Common myeloid progenitor, CD34-positive (primary cell): ENCODE measurements at regions not wholly inside any gene's neighbourhood (a gene's known extent, or its start where the extent isn't known, plus 50 kb on each side); places are given as distances from the start of the nearest gene placed in this dataset.

Source experiments
- CTCF ChIA-PET: fragments of 350-600 bp; sonication (Branson Sonifier 250); formaldehyde crosslinking; loops from one replicate; lab custom pipeline; 2021; ENCODE audit warnings: antibody characterized with exemption; lab: Charles Lee
- POLR2A ChIA-PET: fragments of 350-600 bp; sonication (Branson Sonifier 250); formaldehyde crosslinking; loops from one replicate; lab custom pipeline; 2021; ENCODE audit warnings: antibody characterized with exemption; lab: Charles Lee
- DNase-seq, 3 donors: peaks; one replicate each; pipeline versions ENCODE4 v3.0.0 to v3.0.0-alpha.2; 2013
- H3K27ac ChIP-seq, 2 experiments: 1 replicate in 1 of 2; 2 replicates in 1 of 2; pipeline ENCODE4 v1.7.0; 2013; ENCODE audit warnings: inconsistent platforms in 2 of 2, low read length in 2 of 2, mild to moderate bottlenecking in 2 of 2, low read depth in 1 of 2, moderate library complexity in 1 of 2; ENCODE audit not compliant: severe bottlenecking in 2 of 2, insufficient read depth in 1 of 2, poor library complexity in 1 of 2
- H3K27me3 ChIP-seq, 5 experiments: replicated peaks in 2 of 5; 1 replicate in 3 of 5; 2 replicates in 2 of 5; pipeline versions ENCODE4 v1.6.1 to v1.7.0; 2013; ENCODE audit warnings: low read length in 4 of 5, mild to moderate bottlenecking in 2 of 5, moderate library complexity in 2 of 5, inconsistent platforms in 1 of 5; ENCODE audit not compliant: insufficient read depth in 5 of 5, control insufficient read depth in 4 of 5
- H3K36me3 ChIP-seq, 4 experiments: 1 replicate in 2 of 4; 2 replicates in 2 of 4; pipeline versions ENCODE4 v1.6.1 to v1.7.0; 2013; ENCODE audit warnings: low read length in 3 of 4, control low read depth in 1 of 4, mild to moderate bottlenecking in 1 of 4; ENCODE audit not compliant: control insufficient read depth in 4 of 4, insufficient read depth in 4 of 4
- H3K4me1 ChIP-seq, 4 experiments: 1 replicate in 3 of 4; 2 replicates in 1 of 4; pipeline versions ENCODE4 v1.6.1 to v1.7.1; 2013; ENCODE audit warnings: low read length in 3 of 4, mild to moderate bottlenecking in 3 of 4, control low read depth in 1 of 4, inconsistent platforms in 1 of 4, moderate library complexity in 1 of 4; ENCODE audit not compliant: control insufficient read depth in 4 of 4, insufficient read depth in 4 of 4; ENCODE audit errors: control extremely low read depth in 1 of 4
- H3K4me3 ChIP-seq, 7 experiments: 1 replicate in 4 of 7; 2 replicates in 3 of 7; pipeline versions ENCODE4 v1.5.1 to v1.7.0; 2013; ENCODE audit warnings: mild to moderate bottlenecking in 7 of 7, low read length in 6 of 7, moderate library complexity in 6 of 7, inconsistent platforms in 2 of 7, low read depth in 2 of 7, control low read depth in 1 of 7; ENCODE audit not compliant: insufficient read depth in 4 of 7, control insufficient read depth in 1 of 7; ENCODE audit errors: extremely low read depth in 1 of 7
- H3K9me3 ChIP-seq, 5 experiments: 1 replicate in 4 of 5; 2 replicates in 1 of 5; pipeline versions ENCODE4 v1.6.1 to v1.7.1; 2013; ENCODE audit warnings: low read length in 4 of 5, mild to moderate bottlenecking in 2 of 5, inconsistent platforms in 1 of 5, low read depth in 1 of 5, moderate library complexity in 1 of 5; ENCODE audit not compliant: control insufficient read depth in 4 of 5, insufficient read depth in 2 of 5; ENCODE audit errors: control extremely low read depth in 1 of 5
- WGBS: methylation state at CpG from one replicate; pipeline ENCODE4 v1.1.5; 2013; ENCODE audit not compliant: insufficient coverage; 5-methylcytosine and 5-hydroxymethylcytosine counted together

GRCh38 chr14:101331661-101332169 lies 229.6 kb upstream of the DIO3 start:
- WGBS: 93% methylated on average over 3 of the region's 6 CpGs
- Histone ChIP-seq H3K27me3 (peaks cover 0 to 10% (median 5%) of the 10 kb centered on the region in 5 experiments), H3K4me1 (no peaks in the 10 kb centered on the region), H3K36me3 (no peaks in the 10 kb centered on the region), H3K9me3 (no peaks in the 10 kb centered on the region), H3K4me3 (no peak overlapping the region), H3K27ac (no peak overlapping the region)
- no peak for DNase-seq
- POLR2A ChIA-PET: no interaction called here
- CTCF ChIA-PET: no interaction called here

DNA sequence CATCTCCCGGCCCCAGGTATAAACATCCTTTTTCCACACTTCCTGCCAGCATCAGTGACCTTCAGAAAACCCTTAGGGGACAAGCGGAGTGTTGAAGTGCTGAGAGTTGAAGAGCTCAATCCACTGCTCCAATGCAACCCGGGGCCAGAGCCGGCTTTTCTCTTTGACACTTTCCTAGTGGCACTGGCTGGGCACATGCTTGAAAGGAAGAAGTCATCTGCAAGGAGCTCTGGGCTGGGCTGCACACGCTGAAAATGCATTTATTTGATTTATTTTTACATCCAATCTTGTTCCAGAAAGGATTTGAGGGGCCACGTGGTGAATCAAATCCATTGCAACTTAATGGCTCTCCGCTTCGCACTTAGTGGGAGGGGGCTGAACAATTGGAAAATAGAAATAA lies 229.0 kb upstream of the DIO3 start:
- no peak overlapping the region for H3K27ac ChIP-seq
- no peaks in the 10 kb centered on the region for H3K9me3 ChIP-seq
- no peaks in the 10 kb centered on the region for H3K36me3 ChIP-seq
- ChIA-PET POLR2A (no interaction called here), CTCF (no interaction called here)
- peaks cover 0 to 16% (median 5%) of the 10 kb centered on the region in 5 experiments for H3K27me3 ChIP-seq
- H3K4me1 ChIP-seq: no peaks in the 10 kb centered on the region
- WGBS: 90% methylated on average over 7 of the region's 8 CpGs
- H3K4me3 ChIP-seq: no peak overlapping the region
- DNase-seq: no peak

DNA sequence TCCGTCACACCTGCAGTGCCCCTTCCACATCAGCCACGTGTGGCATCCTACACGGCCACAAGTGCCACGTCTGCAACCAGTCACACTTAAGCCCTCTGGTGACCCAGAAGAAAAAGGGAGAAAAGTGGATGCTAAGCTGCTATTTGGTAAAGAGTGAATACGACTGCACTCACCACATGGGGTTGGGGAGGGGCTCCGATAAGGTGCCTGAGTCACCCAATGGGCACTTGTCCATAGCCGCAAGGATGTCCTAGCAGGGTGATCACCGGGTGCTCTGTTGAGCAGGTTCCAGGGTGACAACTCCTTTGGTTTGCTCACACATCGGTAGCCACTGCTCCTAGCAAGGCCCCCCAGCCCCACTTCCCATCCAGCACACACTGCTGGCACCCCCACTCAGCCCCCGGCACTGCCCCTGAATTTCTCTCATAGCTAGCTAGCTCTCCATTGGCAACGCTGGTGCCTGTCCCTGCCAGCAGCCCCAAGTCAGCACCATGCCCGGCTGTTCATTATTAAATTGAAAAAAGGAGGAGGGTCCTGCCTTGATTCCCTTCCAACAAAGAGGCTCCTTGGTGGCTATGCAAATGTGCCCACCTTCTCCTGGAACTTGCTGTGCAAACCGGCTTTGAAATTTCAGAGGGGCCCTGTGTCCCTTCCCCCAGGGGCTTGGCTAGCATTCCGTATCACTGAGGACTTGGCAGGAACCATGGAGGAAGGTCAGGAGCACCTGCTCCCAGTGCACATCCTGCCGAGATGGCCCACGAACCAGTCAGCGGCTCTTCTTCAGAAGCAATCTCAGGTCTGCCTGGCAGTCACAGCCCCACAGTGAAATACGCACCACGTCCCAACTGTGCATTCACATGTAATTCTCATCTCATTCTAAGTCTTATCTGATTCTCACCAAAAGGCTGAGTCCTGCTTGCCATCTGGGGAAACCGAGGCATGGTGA lies 227.7 kb upstream of the DIO3 start:
- no peak overlapping the region for H3K27ac ChIP-seq
- CTCF ChIA-PET: no interaction called here

DNA sequence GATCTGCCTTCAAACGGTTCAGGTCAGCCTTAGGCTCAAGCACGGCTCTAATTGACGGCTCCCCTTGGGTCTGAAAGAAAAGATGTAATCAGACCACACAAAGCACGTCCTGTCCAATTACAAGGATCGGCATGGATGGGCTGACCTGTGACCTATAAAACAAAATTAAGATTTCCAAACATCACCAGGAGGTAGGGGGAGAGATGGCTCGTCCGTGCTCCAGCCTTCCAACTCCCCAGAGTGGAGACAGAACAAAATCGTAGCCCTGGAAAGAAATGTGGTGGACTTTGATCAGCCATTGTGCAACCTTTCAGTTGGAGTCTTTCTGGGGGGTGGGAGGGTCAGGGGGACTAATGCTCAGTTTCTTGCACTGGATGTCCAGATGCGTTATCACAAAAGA lies 226.6 kb upstream of the DIO3 start:
- POLR2A ChIA-PET: no interaction called here
- Histone ChIP-seq H3K4me3 (no peak overlapping the region), H3K27ac (no peak overlapping the region), H3K36me3 (no peaks in the 10 kb centered on the region), H3K9me3 (no peaks in the 10 kb centered on the region), H3K4me1 (no peaks in the 10 kb centered on the region), H3K27me3 (peaks cover 0 to 29% (median 5%) of the 10 kb centered on the region in 5 experiments)
- CTCF ChIA-PET: no interaction called here
- DNase-seq: no peak
- 97% methylated on average over 6 of the region's 9 CpGs for WGBS

More for the DNA sequence above, 227.7 kb upstream of the DIO3 start:
- DNase-seq: no peak
- H3K4me1 ChIP-seq: no peaks in the 10 kb centered on the region
- H3K36me3 ChIP-seq: no peaks in the 10 kb centered on the region
- no peaks in the 10 kb centered on the region for H3K9me3 ChIP-seq
- WGBS: 88% methylated on average over 19 of the region's 20 CpGs
- H3K27me3 ChIP-seq: peaks cover 0 to 23% (median 5%) of the 10 kb centered on the region in 5 experiments
- no peak overlapping the region for H3K4me3 ChIP-seq
- POLR2A ChIA-PET: no interaction called here

DNA sequence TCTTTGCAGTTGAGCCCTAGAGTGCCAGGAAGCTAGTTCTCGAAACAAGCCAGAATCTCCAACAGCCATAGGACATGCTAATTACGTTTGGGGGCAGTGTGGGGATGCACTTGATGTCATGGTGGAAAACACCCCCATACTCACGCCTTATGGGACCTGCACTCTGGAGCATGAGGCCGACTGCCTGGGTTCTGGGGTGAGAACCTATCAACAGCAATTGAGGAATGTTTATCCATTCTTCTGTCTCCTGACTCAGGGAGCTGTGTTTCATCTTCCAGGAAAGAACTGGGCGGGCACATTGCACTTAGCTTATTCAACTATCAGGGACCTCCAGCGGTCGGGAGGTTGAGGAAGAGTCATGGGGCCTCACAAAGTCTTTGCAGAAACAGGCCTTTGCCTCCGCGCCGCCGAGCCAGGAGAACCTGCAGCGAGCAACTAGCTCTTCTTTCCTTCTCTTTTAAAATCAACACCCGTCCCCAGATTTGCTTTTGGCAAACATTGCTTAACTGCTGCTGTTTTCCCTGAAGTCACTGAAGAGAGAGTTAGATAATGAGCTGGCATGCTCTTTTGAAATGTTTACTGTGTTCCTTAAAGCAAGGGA lies 226.1 kb upstream of the DIO3 start:
- Histone ChIP-seq H3K27me3 (peaks cover 0 to 33% (median 5%) of the 10 kb centered on the region in 5 experiments), H3K4me3 (no peak overlapping the region), H3K9me3 (no peaks in the 10 kb centered on the region), H3K36me3 (no peaks in the 10 kb centered on the region), H3K4me1 (no peaks in the 10 kb centered on the region), H3K27ac (no peak overlapping the region)
- no peak for DNase-seq
- ChIA-PET POLR2A (no interaction called here), CTCF (no interaction called here)
- WGBS: 89% methylated on average over 13 of the region's 13 CpGs

DNA sequence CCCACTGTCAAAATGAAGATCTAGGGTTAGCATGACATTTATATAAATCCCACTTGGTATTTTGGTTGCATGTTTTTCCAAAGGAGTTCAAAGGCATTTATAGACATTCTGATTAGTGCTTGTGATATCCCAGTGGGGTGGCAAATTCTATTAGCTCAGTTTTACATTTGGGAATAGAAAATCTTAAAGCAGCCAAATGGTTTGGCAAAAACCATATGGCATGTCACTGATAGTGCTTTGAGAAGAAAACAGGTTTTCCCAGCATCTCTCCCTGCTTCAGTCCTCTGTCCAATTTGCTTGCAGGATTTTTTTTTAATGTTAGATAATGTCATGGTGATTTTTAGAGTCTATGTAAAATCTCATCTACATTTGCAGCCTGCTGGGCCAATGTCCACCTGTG lies 225.1 kb upstream of the DIO3 start:
- Histone ChIP-seq H3K4me3 (no peak overlapping the region), H3K9me3 (no peaks in the 10 kb centered on the region), H3K27ac (no peak overlapping the region), H3K36me3 (no peaks in the 10 kb centered on the region), H3K4me1 (no peaks in the 10 kb centered on the region), H3K27me3 (peaks cover 0 to 39% (median 9%) of the 10 kb centered on the region in 5 experiments)
- ChIA-PET POLR2A (interaction anchor here (0.6 kb wide), 1 partner anchor 243 kb away, joined by 4 read pairs; no protein-coding TSS in a partner anchor), CTCF (no interaction called here)
- DNase-seq: no peak

- WGBS: 98% methylated on average over 7 of the region's 7 CpGs
- peaks cover 0 to 3% (median 0%) of the 10 kb centered on the region in 5 experiments for H3K9me3 ChIP-seq
- POLR2A ChIA-PET: no interaction called here
- H3K4me1 ChIP-seq: no peaks in the 10 kb centered on the region
- CTCF ChIA-PET: no interaction called here
- no peak for DNase-seq
- no peak overlapping the region for H3K27ac ChIP-seq
- no peak overlapping the region for H3K4me3 ChIP-seq
- peaks cover 0 to 37% (median 5%) of the 10 kb centered on the region in 5 experiments for H3K27me3 ChIP-seq
- H3K36me3 ChIP-seq: no peaks in the 10 kb centered on the region
Observed at GRCh38 chr14:101337053-101337452, 224.2 kb upstream of the DIO3 start.
